PC-3 (cell line): ENCODE measurements at regions not wholly inside any gene's neighbourhood (a gene's known extent, or its start where the extent isn't known, plus 50 kb on each side); places are given as distances from the start of the nearest gene placed in this dataset.

Source experiments
- ATAC-seq: fragments of 200-7000 bp; cut with Tn5 transposase; 2 replicates; pipeline ENCODE4 v1.9.1; 2020; ENCODE audit warnings: mild to moderate bottlenecking, moderate library complexity
- BruUV-seq: library from RNA; stranded (reverse); fragments of 400-500 nt; replicated peaks from 2 replicates; lab custom pipeline; 2021; lab: Mats Ljungman, UMichigan
- CTCF ChIA-PET: fragments of 300-600 bp; sonication (Branson Sonifier 250); formaldehyde crosslinking; loops from one replicate; lab custom pipeline; 2022; ENCODE audit warnings: antibody characterized with exemption; lab: Charles Lee
- POLR2A ChIA-PET: fragments of 300-600 bp; sonication (Branson Sonifier 250); formaldehyde crosslinking; loops from one replicate; lab custom pipeline; 2022; ENCODE audit warnings: antibody characterized with exemption; ENCODE audit not compliant: unreplicated experiment; lab: Charles Lee
- DNase-seq: peaks from one replicate; pipeline ENCODE4 v3.0.0-alpha.2; 2015
- H2AFZ ChIP-seq: fragments of 300-600 bp; sonication (generic); 2 replicates; pipeline ENCODE4 v1.6.0; 2016; ENCODE audit warnings: antibody characterized with exemption, low read length
- H3F3A ChIP-seq: fragments of 300-600 bp; sonication (generic); one replicate; pipeline ENCODE4 v1.6.0; 2017; ENCODE audit warnings: antibody characterized with exemption, low read length, control low read depth, mild to moderate bottlenecking; ENCODE audit not compliant: unreplicated experiment
- H3K27ac ChIP-seq: fragments of 300-600 bp; sonication (generic); 2 replicates; pipeline ENCODE4 v1.5.1; 2016; ENCODE audit warnings: mild to moderate bottlenecking, low read length
- H3K27me3 ChIP-seq: fragments of 300-600 bp; sonication (generic); 2 replicates; pipeline ENCODE4 v1.6.1; 2016; ENCODE audit warnings: low read length, mixed read lengths
- H3K36me3 ChIP-seq: fragments of 300-600 bp; sonication (generic); 2 replicates; pipeline ENCODE4 v1.6.1; 2016; ENCODE audit warnings: low read depth, mixed run types, low read length, mixed read lengths
- H3K4me1 ChIP-seq: fragments of 300-600 bp; sonication (generic); 2 replicates; pipeline ENCODE4 v1.5.1; 2016; ENCODE audit warnings: low read length; ENCODE audit not compliant: insufficient read depth
- H3K4me2 ChIP-seq: fragments of 300-600 bp; sonication (generic); 2 replicates; pipeline ENCODE4 v1.6.0; 2016; ENCODE audit warnings: low read length
- H3K4me3 ChIP-seq: fragments of 300-600 bp; sonication (generic); 2 replicates; pipeline ENCODE4 v1.5.1; 2016; ENCODE audit warnings: mild to moderate bottlenecking, low read length, mixed read lengths
- H3K79me2 ChIP-seq: fragments of 300-600 bp; sonication (generic); 2 replicates; pipeline ENCODE4 v1.6.1; 2017; ENCODE audit warnings: low read length, mixed read lengths
- H3K9ac ChIP-seq: fragments of 300-600 bp; sonication (generic); 2 replicates; pipeline ENCODE4 v1.6.0; 2016; ENCODE audit warnings: mild to moderate bottlenecking, low read length
- H3K9me2 ChIP-seq: fragments of 300-600 bp; sonication (generic); replicated peaks from 2 replicates; pipeline ENCODE4 v1.6.1; 2016; ENCODE audit warnings: mixed run types, low read length, mixed read lengths
- H3K9me3 ChIP-seq: fragments of 300-600 bp; sonication (generic); 2 replicates; pipeline ENCODE4 v1.6.1; 2016; ENCODE audit warnings: low read length, mixed read lengths
- H4K20me1 ChIP-seq: fragments of 300-600 bp; sonication (generic); 2 replicates; pipeline ENCODE4 v1.6.1; 2016; ENCODE audit warnings: low read length, mixed read lengths
- EZH2 ChIP-seq: fragments of 300-600 bp; sonication (generic); IDR thresholded peaks from one replicate; pipeline ENCODE4 v1.6.1; 2017; ENCODE audit warnings: antibody characterized with exemption, mild to moderate bottlenecking, low read length; ENCODE audit not compliant: unreplicated experiment
- EZH2phosphoT487 ChIP-seq: fragments of 300-600 bp; sonication (generic); IDR thresholded peaks from 2 replicates; pipeline ENCODE4 v1.6.1; 2018; ENCODE audit warnings: mild to moderate bottlenecking, antibody characterized with exemption, low read length, borderline replicate concordance
- intact Hi-C: fragments of 100-400 bp; cut with micrococcal nuclease; formaldehyde crosslinking; loops from 2 replicates; pipeline ENCODE4 v1.9.0; 2023
- TF ChIP-seq, protein P1 (sequence below): fragments of 300-600 bp; sonication (generic); conservative IDR thresholded peaks from 2 replicates; pipeline ENCODE4 v1.5.1; 2017; ENCODE audit warnings: antibody characterized with exemption, low read depth, mild to moderate bottlenecking, low read length

DNA sequence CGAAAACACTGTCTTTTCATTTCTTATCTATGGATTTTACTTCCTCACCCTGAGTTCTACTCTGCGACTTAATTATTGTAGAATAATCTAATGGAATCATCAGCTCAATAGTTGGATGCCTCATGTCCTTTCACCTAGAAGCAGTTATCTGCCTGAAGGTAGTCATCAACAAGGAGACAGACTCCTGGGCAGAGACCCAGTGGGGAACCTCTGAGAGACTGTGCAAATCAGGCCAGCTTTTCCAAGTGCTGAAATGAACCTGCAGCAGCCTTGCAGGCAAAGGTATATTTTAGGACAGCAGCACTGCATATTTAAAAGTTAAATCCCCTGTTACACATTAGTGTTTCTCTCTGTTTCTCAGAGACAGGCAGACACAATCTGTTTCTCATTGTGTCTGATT lies 99.7 kb upstream of the STMND1 start:
- H3K9me2 ChIP-seq = no peaks in the 10 kb centered on the region
- no peak overlapping the region for H3K4me3 ChIP-seq
- no peak overlapping the region for H3K4me2 ChIP-seq
- no peak overlapping the region for H3K27ac ChIP-seq
- BruUV-seq = no TSS peak
- POLR2A ChIA-PET = no interaction called here
- H3K79me2 ChIP-seq = no peaks in the 10 kb centered on the region
- TF ChIP-seq, protein P1, sequence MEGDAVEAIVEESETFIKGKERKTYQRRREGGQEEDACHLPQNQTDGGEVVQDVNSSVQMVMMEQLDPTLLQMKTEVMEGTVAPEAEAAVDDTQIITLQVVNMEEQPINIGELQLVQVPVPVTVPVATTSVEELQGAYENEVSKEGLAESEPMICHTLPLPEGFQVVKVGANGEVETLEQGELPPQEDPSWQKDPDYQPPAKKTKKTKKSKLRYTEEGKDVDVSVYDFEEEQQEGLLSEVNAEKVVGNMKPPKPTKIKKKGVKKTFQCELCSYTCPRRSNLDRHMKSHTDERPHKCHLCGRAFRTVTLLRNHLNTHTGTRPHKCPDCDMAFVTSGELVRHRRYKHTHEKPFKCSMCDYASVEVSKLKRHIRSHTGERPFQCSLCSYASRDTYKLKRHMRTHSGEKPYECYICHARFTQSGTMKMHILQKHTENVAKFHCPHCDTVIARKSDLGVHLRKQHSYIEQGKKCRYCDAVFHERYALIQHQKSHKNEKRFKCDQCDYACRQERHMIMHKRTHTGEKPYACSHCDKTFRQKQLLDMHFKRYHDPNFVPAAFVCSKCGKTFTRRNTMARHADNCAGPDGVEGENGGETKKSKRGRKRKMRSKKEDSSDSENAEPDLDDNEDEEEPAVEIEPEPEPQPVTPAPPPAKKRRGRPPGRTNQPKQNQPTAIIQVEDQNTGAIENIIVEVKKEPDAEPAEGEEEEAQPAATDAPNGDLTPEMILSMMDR = no peak
- TF ChIP-seq EZH2phosphoT487 (no peak), EZH2 (no peak)
- H3F3A ChIP-seq = peaks cover 3% of the 10 kb centered on the region
- H4K20me1 ChIP-seq = no peaks in the 10 kb centered on the region
- H2AFZ ChIP-seq = no peak overlapping the region
- no peaks in the 10 kb centered on the region for H3K36me3 ChIP-seq
- peaks cover 34% of the 10 kb centered on the region for H3K4me1 ChIP-seq
- intact Hi-C loops = no loop called here
- no peaks in the 10 kb centered on the region for H3K27me3 ChIP-seq
- H3K9ac ChIP-seq = no peak overlapping the region
- ATAC-seq = peak; percentile 20; the same call in 1 of the 2 replicates
- CTCF ChIA-PET = interaction anchor here (0.6 to 0.7 kb wide), 2 partner anchors 89 to 490 kb away, joined by 3 read pairs; no protein-coding TSS in a partner anchor
- peak; percentile 19 for DNase-seq
- H3K9me3 ChIP-seq = no peaks in the 10 kb centered on the region

DNA sequence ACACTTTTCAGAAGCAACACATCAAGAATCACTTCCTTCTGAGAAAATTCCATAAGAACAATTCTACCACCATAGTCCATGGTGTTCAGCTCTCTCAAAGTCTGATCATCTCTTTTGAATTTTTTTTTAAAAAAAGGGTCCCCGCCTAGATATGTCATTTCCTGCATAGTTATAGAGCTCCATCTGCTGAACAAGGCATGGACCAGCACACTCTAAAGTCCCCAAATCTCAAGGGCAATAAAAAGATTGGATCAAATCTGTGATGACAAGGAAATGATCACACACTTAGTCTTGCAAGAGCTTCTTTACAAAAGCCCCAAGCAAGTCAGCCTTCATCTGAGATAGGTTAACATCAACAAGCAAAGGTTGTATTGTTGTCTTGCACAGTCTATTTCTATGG lies 100.7 kb upstream of the STMND1 start:
- H3K9me3 ChIP-seq = no peaks in the 10 kb centered on the region
- H3K36me3 ChIP-seq = no peaks in the 10 kb centered on the region
- H3F3A ChIP-seq = peaks cover 3% of the 10 kb centered on the region
- H3K4me3 ChIP-seq = no peak overlapping the region
- no peaks in the 10 kb centered on the region for H3K9me2 ChIP-seq
- ChIA-PET POLR2A (no interaction called here), CTCF (interaction anchor here (0.5 kb wide), 1 partner anchor 15 kb away, joined by 4 read pairs; no protein-coding TSS in a partner anchor)
- no TSS peak for BruUV-seq
- H3K27ac ChIP-seq = no peak overlapping the region
- H3K9ac ChIP-seq = no peak overlapping the region
- DNase-seq = peak; percentile 61
- ATAC-seq = peak; percentile 51
- H3K4me1 ChIP-seq = peaks cover 34% of the 10 kb centered on the region
- no peak overlapping the region for H3K4me2 ChIP-seq
- H4K20me1 ChIP-seq = no peaks in the 10 kb centered on the region
- H2AFZ ChIP-seq = no peak overlapping the region
- TF ChIP-seq EZH2 (no peak), EZH2phosphoT487 (no peak)
- TF ChIP-seq, protein P1 = peak; percentile 57
- no peaks in the 10 kb centered on the region for H3K27me3 ChIP-seq
- H3K79me2 ChIP-seq = no peaks in the 10 kb centered on the region
- intact Hi-C loops = no loop called here
